GM19395 (cell line): ENCODE measurements at regions not wholly inside any gene's neighbourhood (a gene's known extent, or its start where the extent isn't known, plus 50 kb on each side); places are given as distances from the start of the nearest gene placed in this dataset.
"Not testable (repeated sequence)": the region's sequence is repeated elsewhere in the genome, so short reads cannot be mapped to it uniquely, and the experiment has no call there.

Experiments
- ATAC-seq: cut with Tn5 transposase; IDR thresholded peaks from one replicate; pipeline ENCODE4 v1.9.1; 2021; ENCODE audit warnings: mild to moderate bottlenecking, moderate library complexity; ENCODE audit not compliant: unreplicated experiment

GRCh38 chr14:86357876-86358275 is 827.9 kb downstream of the FLRT2 start:
- ATAC-seq, result no peak

DNA sequence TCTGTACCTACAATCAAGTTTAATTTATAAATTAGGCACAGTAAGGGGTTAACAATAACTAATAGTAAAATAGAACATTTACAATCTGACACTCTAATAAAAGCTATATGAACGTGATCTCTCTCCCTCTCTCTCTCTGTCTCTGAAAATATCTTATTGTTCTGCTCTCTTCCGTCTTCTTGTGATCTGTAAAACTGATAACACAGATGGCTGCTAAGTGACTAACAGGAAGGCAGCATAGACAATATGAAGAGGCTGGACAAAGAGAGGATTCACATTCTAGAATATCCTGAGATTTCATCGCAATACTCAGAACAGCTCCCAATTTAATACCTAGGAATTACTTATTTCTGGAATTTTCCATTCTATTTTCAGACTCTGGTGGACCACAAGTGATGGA is 827.2 kb downstream of the FLRT2 start:
- ATAC-seq, result no peak

GRCh38 chr14:86346818-86347384 is 817.0 kb downstream of the FLRT2 start:
- no peak for ATAC-seq

- ATAC-seq, result no peak
These were observed 804.4 kb downstream of the FLRT2 start for GRCh38 chr14:86334355-86334754.

DNA sequence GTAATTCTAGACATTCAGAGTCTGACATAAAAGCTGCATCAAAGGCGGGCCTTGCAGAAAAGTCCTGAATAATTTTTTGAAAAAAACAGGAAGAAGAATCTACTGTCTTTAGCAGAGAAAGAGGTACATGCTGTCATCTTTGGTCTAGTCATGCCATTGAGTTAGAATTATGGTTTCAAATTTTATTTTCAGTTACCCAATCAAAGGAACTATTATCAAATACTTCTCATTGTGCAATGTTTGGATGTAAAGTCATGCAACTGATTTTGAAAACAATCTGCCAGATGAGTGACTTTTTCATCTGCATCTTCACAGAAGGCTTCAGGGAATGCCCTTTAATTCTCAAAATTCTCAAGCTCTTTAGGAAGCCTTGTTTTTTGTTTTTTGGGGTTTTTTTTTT is 803.5 kb downstream of the FLRT2 start:
- ATAC-seq, result no peak

DNA sequence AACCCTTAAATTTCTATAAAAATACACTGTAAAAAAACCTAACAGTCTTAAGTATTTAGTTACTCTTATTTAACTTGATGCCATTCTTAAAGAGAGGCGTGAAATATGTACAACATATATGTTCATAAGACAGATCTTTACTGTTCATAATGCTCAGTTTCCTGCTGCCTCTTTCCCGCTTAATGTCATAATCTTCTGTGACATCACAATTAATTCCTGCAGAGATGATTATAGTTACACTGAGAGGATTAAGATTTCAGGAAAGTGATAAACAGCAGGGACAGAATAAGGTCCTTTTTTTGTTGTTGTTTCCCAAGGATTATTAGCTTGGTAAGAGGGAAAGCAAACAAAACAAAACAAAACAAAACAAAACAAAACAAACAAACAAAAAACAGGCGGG is 801.4 kb downstream of the FLRT2 start:
- no peak for ATAC-seq

DNA sequence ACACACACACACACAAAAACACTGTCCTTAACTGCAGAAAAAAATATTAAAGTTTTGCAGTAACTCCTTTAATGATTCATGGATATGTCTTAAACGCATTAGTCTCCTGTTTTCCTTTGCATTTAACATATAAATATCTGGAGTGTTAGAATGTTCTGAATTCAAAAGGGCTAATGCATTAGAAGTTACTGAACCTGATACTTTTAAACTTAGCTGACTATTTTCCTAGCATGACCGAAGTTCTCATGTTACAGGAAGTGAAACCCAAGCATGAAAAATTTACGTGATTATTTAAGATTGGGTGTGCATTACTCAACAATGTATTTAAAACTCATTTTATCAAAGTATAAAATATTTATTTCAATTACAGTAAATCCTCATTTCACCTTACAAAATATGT is 791.2 kb downstream of the FLRT2 start:
- ATAC-seq, result no peak

DNA sequence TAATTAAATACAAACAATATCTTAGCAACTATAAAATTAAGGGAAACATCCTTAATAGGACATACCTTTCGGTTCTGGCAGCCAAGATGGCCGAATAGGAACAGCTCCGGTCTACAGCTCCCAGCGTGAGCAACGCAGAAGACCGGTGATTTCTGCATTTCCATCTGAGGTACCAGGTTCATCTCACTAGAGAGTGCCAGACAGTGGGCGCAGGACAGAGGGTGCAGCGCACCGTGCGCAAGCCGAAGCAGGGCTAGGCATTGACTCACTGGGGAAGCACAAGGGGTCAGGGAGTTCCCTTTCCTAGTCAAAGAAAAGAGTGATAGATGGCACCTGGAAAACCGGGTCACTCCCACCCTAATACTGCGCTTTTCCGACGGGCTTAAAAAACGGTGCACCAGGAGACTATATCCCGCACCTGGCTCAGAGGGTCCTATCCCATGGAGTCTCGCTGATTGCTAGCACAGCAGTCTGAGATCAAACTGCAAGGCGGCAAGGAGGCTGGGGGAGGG is 782.3 kb downstream of the FLRT2 start:
- ATAC-seq, result not testable (repeated sequence)

- ATAC-seq, result no peak
These were observed 781.2 kb downstream of the FLRT2 start for GRCh38 chr14:86311151-86311550.

DNA sequence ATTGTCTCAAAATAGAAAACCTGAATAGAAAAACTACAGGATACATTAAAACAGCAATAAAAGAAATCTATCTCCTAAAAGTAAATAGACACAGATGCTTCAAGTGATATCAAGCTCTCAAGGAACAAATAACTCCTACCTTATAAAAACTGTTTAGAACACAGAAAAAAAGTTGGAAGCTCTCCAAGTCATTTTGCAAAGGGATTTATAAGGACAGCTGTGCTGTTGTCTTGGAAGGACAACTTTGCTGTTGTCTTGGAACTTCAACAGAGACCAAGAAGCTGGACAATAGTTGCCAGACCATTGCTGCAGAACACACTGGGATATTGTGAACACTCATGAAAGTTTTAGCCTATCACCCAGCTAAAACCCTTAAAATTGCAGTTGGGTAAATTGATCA is 780.7 kb downstream of the FLRT2 start:
- no peak for ATAC-seq

DNA sequence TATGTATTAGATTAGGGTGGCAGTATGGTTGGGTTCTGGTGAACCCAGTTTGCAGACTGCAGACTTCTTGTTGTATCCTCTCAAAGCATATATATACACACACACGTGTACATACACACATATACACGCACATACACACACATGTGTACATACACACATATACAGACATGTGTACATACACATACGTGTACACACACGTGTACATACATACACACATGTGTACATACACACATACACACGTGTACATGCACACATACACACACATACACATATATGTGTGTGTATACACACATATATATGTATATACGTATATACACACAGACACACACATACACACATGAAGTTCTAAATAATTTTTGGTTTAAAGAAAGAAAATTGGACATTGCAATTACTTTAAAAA is 780.2 kb downstream of the FLRT2 start:
- ATAC-seq, result no peak

DNA sequence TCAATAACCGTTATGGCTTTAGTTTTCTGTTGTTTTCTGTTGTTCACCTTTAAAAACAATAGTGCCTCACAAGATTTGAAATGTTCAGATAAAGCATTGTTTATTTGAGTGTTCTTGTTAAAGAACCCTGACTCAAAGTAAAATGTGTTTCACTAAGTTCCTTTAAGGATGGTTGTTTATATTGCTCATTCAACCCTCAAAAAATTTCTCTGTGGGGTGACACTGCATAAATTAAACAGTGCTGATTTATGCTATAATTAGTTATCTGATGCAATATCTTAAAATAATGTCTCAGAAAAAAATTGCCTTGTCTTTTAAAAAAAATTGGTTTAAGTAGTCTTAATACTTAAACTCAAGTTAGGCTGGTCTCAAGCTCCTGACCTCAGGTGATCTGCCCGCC is 775.1 kb downstream of the FLRT2 start:
- ATAC-seq, result no peak

- no peak for ATAC-seq
These were observed 770.0 kb downstream of the FLRT2 start for GRCh38 chr14:86299994-86300393.

DNA sequence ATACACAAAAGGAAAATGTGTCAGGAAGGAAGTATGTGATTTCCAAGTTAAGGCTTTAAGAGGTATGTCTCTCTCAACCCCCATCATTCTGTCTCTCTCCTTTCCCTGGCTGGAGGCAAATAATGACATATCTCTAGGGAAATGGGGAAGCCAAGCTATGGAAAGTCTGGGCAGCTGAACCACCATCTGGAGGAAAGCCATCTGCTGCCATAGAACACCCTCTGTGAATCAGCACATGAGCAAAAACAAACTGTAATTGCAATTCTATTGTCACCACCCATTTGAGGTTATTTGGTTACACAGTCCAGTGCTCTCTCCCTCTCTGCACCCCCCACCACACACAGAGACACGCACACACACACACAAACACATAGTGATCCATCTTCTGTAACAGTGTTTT is 766.2 kb downstream of the FLRT2 start:
- ATAC-seq, result no peak

DNA sequence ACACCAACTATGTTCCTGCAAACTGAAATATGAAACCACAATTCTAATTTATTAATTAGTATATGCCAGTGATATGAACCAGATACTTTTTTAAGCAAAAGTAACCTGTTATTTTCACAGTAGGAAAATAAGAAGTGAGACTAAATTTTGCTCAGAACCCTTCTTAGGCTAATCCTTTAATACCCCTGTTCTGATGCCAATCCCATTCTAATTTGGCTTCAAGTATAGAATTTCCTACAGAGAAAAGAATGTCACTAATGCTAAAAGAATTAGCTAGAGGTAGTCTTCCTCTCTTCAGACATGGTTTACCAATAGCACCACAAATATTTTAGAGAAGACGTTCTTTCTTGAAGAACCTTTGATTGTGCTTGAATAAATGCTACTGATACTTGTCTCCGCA is 758.4 kb downstream of the FLRT2 start:
- ATAC-seq, result no peak

DNA sequence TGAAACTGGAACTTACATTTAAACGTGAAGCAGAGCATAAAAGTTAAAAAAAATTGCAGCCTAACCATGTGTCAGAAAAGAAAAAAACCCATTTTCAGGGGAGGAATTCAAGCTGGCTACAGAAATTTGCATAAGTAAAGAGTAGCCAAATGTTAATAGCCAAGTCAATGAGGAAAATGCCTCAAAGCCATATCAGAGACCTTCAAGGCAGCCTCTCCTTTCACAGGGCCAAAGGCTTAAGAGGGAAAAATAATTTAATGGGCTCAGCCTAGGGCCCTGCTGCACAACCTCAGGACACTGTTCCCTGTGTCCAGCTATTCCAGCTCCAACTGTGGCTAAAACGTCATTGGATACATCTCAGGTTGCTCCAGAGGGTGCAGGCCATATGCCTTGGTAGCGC is 749.5 kb downstream of the FLRT2 start:
- ATAC-seq, result no peak

DNA sequence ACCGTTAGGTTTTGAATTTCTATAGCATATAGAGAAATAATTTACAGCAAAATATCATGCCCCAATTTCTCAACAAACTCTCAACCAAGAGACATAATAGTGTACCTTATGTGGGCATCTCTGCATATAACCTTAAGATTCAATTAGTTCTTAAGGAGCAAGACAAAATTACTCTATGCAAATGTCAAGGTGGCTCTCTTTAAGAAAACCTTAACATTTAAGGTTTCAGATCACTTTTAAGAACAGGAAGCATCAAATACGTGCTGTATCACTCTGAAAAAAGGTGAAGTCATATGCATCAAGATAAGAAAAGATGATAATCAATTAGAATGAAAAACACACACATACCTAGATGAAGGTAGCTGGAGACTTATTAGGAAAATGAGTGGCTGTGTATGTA is 728.0 kb downstream of the FLRT2 start:
- no peak for ATAC-seq

GRCh38 chr14:86243158-86243557 is 713.2 kb downstream of the FLRT2 start:
- peak; percentile 84 for ATAC-seq

GRCh38 chr14:86237733-86238132 is 707.8 kb downstream of the FLRT2 start:
- no peak for ATAC-seq

DNA sequence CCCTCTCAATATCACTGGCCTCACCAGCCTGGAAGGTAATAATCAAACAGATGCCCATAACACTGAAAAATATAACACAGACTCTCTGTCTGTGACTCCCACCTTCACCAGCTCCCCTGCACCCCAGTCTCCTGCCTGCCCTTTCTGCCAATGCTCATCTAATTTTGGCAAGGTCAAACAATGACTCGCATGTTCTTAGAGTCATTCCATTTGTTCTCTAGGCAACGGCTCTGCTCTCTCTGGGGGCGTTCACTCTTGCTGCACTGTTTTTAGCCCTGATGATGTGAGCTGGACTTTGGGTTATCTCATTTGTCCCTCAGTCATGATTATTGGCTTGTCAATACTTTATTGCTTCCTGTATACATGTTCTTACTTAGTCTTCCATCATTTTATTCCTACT is 691.8 kb downstream of the FLRT2 start:
- ATAC-seq, result no peak

- ATAC-seq, result no peak
These were observed 691.1 kb downstream of the FLRT2 start for GRCh38 chr14:86221000-86221399.

DNA sequence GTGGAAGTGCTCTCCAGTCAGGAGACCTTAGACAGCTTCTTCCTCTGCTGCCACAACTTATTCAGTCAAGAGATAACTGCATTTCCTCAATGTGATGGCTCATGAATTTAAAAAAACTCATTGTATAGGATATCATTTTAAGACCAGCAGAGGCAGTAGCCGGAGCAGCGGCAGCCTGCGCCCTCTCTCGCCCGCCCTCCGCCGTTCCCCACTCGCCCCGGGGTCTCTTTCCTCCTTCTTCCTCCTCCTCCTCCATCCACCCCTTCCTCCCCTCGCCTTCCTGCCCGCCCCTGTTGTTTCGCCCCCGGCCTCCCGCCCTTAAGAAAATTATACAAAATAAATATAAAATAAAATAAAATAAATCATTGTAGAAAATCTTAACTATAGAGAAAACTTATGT is 687.6 kb downstream of the FLRT2 start:
- ATAC-seq, result no peak

- no peak for ATAC-seq
These were observed 673.9 kb downstream of the FLRT2 start for GRCh38 chr14:86203843-86204242.
